Cerebellar cortex (tissue), 1 donor: ENCODE measurements at regions not wholly inside any gene's neighbourhood (a gene's known extent, or its start where the extent isn't known, plus 50 kb on each side); places are given as distances from the start of the nearest gene placed in this dataset.

Source experiments
- DNase-seq: peaks from one replicate; pipeline ENCODE4 v3.0.0-alpha.2; 2015; ENCODE audit warnings: low spot score

GRCh38 chr15:98386561-98386960 lies 261.8 kb upstream of the IGF1R start:
- DNase-seq: no peak

DNA sequence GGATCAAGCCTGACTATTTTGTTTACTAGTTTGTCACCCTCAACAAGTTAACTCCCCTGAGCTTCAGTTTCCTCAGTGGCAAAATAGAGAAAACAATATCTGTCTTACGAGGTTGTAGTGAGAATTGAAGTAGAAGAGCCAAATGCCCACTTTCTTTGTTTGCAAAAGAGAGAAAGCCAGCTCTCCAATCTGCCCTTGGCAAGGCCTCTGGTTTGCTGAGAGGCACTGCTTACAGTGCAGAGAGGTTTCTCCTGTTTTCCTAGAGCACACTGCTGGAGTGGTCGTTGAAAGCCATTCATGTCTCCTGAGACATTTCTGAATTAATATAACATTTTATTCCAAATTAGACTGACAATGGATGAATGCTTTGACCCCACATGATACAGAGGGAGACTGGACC lies 260.5 kb upstream of the IGF1R start:
- DNase-seq: no peak

DNA sequence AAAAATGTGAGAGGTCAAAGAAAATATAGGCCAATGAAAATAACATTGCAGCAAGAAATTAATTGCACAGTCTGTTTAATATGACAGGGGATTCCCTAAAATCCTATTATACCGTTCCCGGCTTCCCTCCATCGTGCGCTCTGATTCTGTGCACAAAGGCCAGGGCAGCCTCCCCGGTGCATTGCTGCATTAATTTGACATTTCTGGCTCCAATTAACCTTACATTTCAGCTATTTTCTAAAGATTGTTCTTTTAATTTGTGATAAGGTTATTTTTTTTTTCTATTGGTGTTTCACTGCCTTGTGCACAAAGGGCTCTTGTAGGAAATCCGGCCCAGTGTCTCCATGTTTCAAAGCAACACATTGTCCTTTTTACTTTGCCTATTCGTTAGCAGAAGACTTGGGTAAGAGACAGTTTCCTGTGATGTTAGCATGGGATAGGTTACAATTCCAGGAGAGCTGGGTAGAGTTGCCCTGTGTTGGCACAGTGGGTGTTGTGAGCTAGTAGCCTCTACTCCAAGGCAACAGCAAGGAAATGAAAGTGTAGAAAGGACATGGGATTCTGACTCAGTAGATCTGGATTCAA lies 257.3 kb upstream of the IGF1R start:
- DNase-seq: no peak

DNA sequence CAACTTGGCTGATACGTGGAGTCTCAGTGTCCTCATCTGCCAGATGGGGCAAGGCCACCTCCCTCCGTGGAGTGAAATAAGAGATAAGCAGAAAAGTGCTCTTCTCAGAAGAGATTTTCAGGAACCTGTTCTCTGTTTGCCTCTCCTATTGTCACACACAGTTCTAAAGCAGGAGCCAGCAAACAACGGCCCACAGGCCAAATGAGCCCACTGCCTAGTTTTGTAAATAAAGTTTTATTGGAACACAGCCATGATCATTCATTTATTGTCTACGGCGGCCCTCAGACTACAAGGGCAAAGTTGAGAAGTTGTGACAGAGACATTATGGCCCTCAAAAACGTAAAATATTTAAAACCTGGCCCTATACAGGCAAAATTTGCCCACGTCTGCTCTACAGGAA lies 256.8 kb upstream of the IGF1R start:
- no peak for DNase-seq

DNA sequence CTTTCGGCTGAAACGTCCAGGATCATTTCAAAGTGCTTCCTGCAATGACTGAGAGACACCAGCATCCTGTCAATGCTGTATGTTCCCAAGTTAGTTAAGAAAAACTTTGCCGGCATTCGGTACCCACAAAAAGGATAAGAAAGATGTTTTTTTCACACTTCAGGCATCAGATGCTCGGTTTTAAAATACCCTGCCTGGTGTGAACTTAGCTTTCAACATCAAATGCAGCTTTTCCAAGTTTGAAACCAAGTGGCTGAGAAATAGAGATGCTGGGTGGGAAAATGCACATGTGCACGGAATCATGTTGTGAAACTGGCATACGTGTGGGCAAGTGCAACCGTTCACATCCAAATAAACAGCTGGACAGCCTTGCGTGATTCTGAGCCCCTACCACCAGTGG lies 254.9 kb upstream of the IGF1R start:
- no peak for DNase-seq

DNA sequence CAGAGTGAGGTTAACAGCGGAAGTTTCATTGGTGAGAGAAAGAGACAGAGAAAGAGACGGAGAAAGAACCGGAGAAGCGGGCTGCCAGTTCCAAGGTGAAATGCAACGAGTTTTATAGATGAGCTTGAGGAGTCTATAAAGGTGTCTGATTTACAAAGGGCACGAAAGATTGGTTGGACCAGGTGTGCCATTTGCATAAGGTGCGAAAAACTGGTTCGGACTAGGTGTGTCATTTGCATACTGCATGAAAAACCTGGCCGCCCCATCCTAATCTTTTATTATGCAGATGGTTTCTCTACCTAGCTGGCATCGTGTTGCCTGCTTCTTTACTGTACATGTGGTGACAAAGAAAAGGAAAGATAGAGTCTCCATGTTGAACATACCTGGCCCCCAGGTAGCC lies 253.8 kb upstream of the IGF1R start:
- no peak for DNase-seq

GRCh38 chr15:98395974-98396610 lies 252.2 kb upstream of the IGF1R start:
- no peak for DNase-seq

DNA sequence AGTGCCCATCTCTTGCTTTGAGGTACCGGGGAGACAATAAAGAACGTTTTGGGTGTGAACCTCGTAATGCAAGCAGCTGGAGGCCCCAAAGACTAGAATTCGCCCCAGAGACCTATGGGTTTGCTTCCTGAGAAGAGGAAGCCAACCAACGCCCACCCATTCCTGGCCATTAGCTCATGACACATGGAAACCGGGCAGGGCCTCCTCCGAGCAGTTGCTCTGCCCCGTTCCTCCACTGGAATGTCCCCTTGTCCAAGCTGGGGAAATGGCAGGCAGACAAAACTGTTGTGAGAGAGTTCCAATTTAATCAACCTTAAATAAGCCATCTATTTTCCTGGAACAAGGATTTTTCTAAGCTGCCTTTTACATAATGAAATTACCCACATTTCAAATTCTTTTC lies 250.9 kb upstream of the IGF1R start:
- no peak for DNase-seq

DNA sequence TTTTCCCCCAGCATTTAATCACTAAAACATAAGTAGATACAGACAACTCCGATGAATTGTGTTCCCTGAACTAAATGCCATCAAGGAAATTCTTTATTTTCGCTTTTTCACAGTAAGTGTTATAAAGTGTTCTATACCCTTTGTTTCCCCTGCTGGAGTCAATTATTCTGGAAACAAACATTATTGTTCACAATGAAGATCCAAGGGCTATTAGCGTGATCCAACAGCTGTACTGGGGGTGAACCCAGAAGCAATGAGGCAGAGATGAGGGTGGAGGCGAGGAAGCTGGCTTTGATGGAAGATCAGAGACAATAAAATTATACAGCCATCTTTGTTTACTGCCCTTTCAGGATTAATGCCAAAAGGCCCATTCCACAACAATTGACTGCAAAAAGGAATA lies 250.3 kb upstream of the IGF1R start:
- no peak for DNase-seq

- no peak for DNase-seq
These were observed 249.5 kb upstream of the IGF1R start for GRCh38 chr15:98398886-98399285.

DNA sequence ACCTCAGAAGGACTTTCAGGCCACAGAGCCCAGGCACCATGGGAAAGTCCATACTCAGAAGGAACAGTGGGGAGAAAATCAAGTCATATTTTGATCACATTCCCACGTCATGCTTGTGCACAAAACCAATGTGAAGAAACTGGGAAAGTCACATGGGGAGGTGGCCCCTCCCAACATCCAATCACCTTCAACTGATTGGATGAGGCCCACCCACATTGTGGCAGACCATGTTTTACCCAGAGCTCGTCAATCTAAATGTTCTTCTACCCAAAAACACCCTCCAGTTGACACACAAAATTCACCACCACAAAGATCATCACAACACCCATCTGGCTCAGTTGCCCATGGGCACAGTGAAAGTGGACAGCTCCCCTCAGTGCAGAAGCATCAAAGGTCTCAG lies 248.2 kb upstream of the IGF1R start:
- no peak for DNase-seq

DNA sequence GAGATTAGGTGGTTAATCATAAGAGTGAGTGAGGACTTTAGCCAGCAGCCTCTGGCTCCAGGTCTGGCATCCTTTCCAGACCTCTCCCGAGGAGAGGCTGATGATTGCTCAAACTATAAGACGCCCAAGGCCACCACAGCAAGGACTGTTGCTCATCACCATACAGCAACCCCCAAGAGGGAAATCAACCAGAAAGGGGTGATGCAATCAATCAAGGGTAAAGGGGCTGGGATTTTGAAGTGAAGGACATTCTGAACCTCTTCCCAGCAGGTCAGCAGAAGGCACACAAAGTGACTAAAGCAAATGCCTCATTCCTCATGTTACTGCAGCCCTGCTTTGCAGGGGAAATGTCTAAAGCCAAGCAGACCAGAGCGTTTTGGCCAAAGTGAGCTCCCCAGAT lies 247.3 kb upstream of the IGF1R start:
- no peak for DNase-seq

DNA sequence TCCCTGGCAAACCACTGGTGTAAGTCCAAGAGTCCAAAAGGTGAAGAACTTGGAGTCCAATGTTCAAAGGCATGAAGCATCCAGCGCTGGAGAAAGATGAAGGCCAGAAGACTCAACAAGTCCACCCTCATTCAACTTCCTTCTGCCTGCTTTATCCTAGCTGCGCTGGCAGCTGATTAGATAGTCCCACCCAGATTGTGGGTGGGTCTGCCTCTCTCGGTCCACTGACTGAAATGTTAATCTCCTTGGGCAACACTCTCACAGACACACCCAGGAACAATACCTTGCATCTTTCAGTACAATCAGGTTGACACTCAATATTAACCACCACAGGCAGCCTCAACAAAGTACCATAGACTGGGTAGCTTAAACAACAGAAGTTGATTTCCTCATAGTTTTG lies 245.9 kb upstream of the IGF1R start:
- no peak for DNase-seq

- no peak for DNase-seq
These were observed 245.2 kb upstream of the IGF1R start for GRCh38 chr15:98403169-98403568.

- no peak for DNase-seq
These were observed 244.8 kb upstream of the IGF1R start for GRCh38 chr15:98403569-98403968.

DNA sequence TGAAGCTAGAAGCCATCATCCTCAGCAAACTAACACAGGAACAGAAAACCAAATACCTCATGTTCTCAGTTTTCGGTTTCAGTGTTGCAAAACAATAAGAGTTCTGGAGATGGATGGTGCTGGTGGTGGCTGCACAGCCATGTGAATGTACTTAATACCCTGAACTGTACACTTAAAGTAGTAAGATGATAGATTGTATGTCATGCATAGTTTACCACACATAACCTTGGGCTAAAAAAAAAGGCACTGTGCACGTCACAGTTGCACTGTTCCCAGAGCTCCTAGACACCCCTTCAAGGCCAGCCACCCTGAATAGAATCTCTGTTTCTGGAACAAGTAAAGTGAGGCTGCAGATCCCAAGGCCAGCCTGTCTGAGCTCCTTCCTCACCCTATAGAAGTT lies 243.3 kb upstream of the IGF1R start:
- no peak for DNase-seq

DNA sequence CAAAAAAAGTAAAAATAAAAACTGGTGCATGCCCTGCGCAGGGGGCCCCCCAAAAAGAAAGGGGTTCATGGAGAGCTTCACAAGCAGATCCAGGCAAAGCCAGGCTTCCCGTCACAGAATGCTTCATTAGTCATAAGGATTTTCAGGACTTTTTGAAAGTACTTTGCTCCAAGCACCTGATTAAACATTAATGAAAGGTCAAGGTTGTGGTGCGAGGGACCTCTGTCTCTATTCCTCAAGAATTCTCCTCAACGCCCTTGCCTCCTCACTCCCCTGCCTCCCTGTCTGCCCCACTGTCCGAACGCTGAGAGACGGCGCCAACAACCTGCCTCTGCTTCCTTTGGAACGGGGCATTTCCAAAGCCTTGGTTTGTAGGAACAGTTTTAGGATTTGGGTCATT lies 240.1 kb upstream of the IGF1R start:
- DNase-seq: no peak

DNA sequence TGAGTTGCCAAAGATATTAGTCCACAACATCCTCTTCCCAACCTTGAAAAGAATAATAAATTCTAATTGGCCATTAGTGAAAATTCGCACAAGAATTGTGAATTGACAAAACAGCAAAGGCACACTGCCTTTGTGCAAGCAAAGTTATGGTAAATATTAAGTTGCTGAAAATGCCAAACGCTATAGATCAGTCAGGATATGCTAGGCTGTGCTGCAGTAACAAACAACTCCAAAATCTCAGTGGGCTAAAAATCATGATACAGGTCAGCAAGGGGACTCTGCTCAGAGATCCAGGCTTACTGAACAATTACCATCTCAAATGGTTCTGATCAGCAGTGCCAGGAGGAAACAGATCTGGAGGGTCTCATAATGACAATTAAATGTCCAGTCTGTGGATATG lies 238.0 kb upstream of the IGF1R start:
- no peak for DNase-seq

GRCh38 chr15:98412852-98413251 lies 235.5 kb upstream of the IGF1R start:
- DNase-seq: no peak

DNA sequence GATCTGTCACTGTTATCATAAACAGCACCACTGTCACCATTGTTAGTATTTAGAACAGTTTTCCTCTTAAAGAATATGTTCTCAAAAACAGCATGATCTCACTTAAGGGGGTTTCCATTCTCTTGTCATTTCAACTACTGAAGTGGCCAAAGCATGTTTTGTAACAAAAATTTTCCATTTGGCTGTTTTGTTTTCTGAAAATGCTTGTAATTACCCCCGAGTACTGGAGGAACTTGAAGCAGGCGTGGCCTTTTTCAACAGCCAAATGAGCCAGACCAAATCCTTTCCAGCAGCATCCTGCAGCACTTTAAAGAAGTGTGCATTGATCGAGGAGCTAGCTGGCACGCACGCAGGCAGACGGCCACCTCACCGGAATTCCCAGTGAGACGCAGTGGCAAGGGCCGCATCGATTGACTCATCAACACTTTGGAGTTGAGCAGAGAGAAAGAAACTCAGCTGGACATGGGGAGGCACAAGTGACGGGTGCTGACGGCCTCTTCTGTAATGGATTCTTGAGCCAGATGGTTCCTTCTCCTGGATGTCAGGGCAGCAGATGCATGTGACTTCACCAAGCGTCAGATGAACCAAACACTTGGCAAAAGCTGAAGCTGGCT lies 234.3 kb upstream of the IGF1R start:
- no peak for DNase-seq

DNA sequence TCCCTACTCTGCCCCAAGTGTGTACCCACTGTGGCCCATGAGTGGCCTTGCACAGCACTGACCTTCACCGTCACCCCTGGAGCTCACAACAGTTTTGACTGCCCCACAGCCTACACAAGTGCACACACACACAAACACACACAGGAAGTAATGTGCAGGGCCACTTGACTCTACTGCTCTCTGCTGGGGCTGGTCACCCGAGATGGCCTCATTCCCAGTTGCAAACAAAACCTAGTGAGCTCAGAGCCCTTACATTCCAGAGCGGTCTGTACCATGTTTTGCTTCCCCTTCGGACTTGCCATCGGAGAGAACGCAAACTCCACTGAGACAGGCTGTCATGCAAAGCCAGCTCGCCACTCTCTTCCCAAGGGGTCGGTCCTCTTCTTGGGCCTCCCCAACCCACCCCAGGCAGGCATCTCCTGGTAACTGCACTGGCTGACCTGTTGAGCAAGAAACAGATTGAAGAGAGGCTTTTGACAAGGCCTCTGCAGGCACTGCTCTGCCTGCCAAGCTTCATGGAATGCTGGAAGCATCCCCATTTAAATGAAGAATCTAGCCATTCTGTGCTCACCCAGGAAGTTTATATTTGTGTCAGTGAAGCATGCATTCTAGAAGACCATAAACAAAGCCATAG lies 232.0 kb upstream of the IGF1R start:
- DNase-seq: no peak

GRCh38 chr15:98417346-98417745 lies 231.0 kb upstream of the IGF1R start:
- DNase-seq: no peak

- DNase-seq: no peak
These were observed 230.2 kb upstream of the IGF1R start for GRCh38 chr15:98418122-98418521.
